CD4-positive, alpha-beta T cell (primary cell): ENCODE measurements at regions not wholly inside any gene's neighbourhood (a gene's known extent, or its start where the extent isn't known, plus 50 kb on each side); places are given as distances from the start of the nearest gene placed in this dataset.

ENCODE experiments used
- ATAC-seq: fragments of 200-7000 bp; cut with Tn5 transposase; one replicate; pipeline ENCODE4 v1.10.0; 2022; ENCODE audit warnings: mild to moderate bottlenecking; ENCODE audit not compliant: poor library complexity
- CTCF ChIA-PET: fragments of 350-600 bp; sonication (Branson Sonifier 250); formaldehyde crosslinking; loops from one replicate; lab custom pipeline; 2021; ENCODE audit warnings: antibody characterized with exemption, inconsistent platforms; lab: Charles Lee
- POLR2A ChIA-PET: fragments of 350-600 bp; sonication (Branson Sonifier 250); formaldehyde crosslinking; loops from one replicate; lab custom pipeline; 2021; ENCODE audit warnings: antibody characterized with exemption, inconsistent platforms; lab: Charles Lee
- DNase-seq, 14 experiments: peaks; one replicate each; pipeline ENCODE4 v3.0.0-alpha.2; 2013 to 2020; ENCODE audit warnings: mixed read lengths in 2 of 14
- H3K27ac ChIP-seq, 2 donors: one replicate each; pipeline versions ENCODE4 v1.5.1 to v1.7.0; 2013; ENCODE audit warnings: low read length in 2 of 2, low read depth in 1 of 2, mild to moderate bottlenecking in 1 of 2
- H3K27me3 ChIP-seq, 2 experiments: 1 replicate in 1 of 2; 2 replicates in 1 of 2; pipeline versions ENCODE4 v1.6.1 to v1.7.0; 2013; ENCODE audit warnings: low read length in 2 of 2, control low read depth in 1 of 2, mild to moderate bottlenecking in 1 of 2, moderate library complexity in 1 of 2; ENCODE audit not compliant: insufficient read depth in 2 of 2, control insufficient read depth in 1 of 2
- H3K36me3 ChIP-seq: one replicate; pipeline ENCODE4 v1.6.1; 2013; ENCODE audit warnings: low read length, control low read depth; ENCODE audit not compliant: insufficient read depth
- H3K4me1 ChIP-seq: one replicate; pipeline ENCODE4 v1.6.1; 2013; ENCODE audit warnings: low read length, control low read depth; ENCODE audit not compliant: insufficient read depth
- H3K4me3 ChIP-seq: one replicate; pipeline ENCODE4 v1.5.1; 2013; ENCODE audit warnings: mild to moderate bottlenecking, low read length, moderate library complexity
- H3K9me3 ChIP-seq, 2 experiments: 1 replicate in 1 of 2; 2 replicates in 1 of 2; pipeline versions ENCODE4 v1.6.1 to v1.7.0; 2013; ENCODE audit warnings: low read length in 2 of 2, mild to moderate bottlenecking in 2 of 2, control low read depth in 1 of 2, moderate library complexity in 1 of 2; ENCODE audit not compliant: control insufficient read depth in 1 of 2, insufficient read depth in 1 of 2
- H3K27ac Mint-ChIP-seq: one replicate; pipeline ENCODE4 v1.8.0; 2020; ENCODE audit warnings: mixed read lengths
- H3K27me3 Mint-ChIP-seq: one replicate; pipeline ENCODE4 v1.8.0; 2021; ENCODE audit warnings: mixed read lengths
- H3K36me3 Mint-ChIP-seq: one replicate; pipeline ENCODE4 v1.8.0; 2021; ENCODE audit warnings: low read depth, mixed read lengths
- H3K4me1 Mint-ChIP-seq: one replicate; pipeline ENCODE4 v1.8.0; 2021; ENCODE audit warnings: low read depth, mixed read lengths
- H3K4me3 Mint-ChIP-seq: one replicate; pipeline ENCODE4 v1.8.0; 2020; ENCODE audit warnings: mild to moderate bottlenecking, mixed read lengths
- H3K9me3 Mint-ChIP-seq: one replicate; pipeline ENCODE4 v1.8.0; 2020; ENCODE audit warnings: mixed read lengths
- CTCF ChIP-seq: fragments of 200-600 bp; IDR thresholded peaks from one replicate; pipeline ENCODE4 v1.8.0; 2022; ENCODE audit warnings: antibody characterized with exemption, mild to moderate bottlenecking
- intact Hi-C, 2 experiments: fragments of 100-400 bp; cut with DNase I in 1 of 2; cut with micrococcal nuclease in 1 of 2; formaldehyde crosslinking; loops; one replicate each; pipeline versions ENCODE4 v1.15.1 to v1.9.0; 2023 to 2025; cut with DNase I, micrococcal nuclease

GRCh38 chr6:166752097-166752496, 125.0 kb upstream of the RPS6KA2 start:
- H3K27ac Mint-ChIP-seq: no peak overlapping the region
- H3K4me1 ChIP-seq: peaks cover 13% of the 10 kb centered on the region
- ATAC-seq (no peak), DNase-seq (no peak)
- H3K27me3 Mint-ChIP-seq: peaks cover 4% of the 10 kb centered on the region
- H3K4me1 Mint-ChIP-seq: peaks cover 16% of the 10 kb centered on the region
- peaks cover 0 to 6% of the 10 kb centered on the region in 2 experiments for H3K9me3 ChIP-seq
- CTCF ChIA-PET: no interaction called here
- H3K36me3 ChIP-seq: no peaks in the 10 kb centered on the region
- peak overlapping the region; percentile 14 for H3K4me3 Mint-ChIP-seq
- no peak for TF ChIP-seq CTCF
- POLR2A ChIA-PET: no interaction called here
- no peak overlapping the region for H3K27ac ChIP-seq
- no peak overlapping the region for H3K4me3 ChIP-seq
- peaks cover 0 to 3% of the 10 kb centered on the region in 2 experiments for H3K27me3 ChIP-seq
- intact Hi-C loops: no loop called here
- no peaks in the 10 kb centered on the region for H3K36me3 Mint-ChIP-seq
- no peaks in the 10 kb centered on the region for H3K9me3 Mint-ChIP-seq

- peaks cover 0 to 3% of the 10 kb centered on the region in 2 experiments for H3K27me3 ChIP-seq
- H3K27ac Mint-ChIP-seq: no peak overlapping the region
- peaks cover 4% of the 10 kb centered on the region for H3K27me3 Mint-ChIP-seq
- CTCF ChIA-PET: no interaction called here
- DNase-seq (peak in 3 of 14 experiments; percentile 31 to 35 (median 33)), ATAC-seq (peak; percentile 46)
- H3K4me3 ChIP-seq: no peak overlapping the region
- H3K4me3 Mint-ChIP-seq: peak overlapping the region; percentile 38
- peaks cover 13% of the 10 kb centered on the region for H3K4me1 Mint-ChIP-seq
- H3K36me3 ChIP-seq: no peaks in the 10 kb centered on the region
- TF ChIP-seq CTCF: no peak
- POLR2A ChIA-PET: interaction anchor here (0.6 to 1.6 kb wide), 2 partner anchors 8 to 125 kb away, joined by 3 to 6 read pairs; partner anchors contain the start of gene RPS6KA2
- no peak overlapping the region for H3K27ac ChIP-seq
- no peaks in the 10 kb centered on the region for H3K9me3 Mint-ChIP-seq
- no peaks in the 10 kb centered on the region for H3K36me3 Mint-ChIP-seq
- peaks cover 13% of the 10 kb centered on the region for H3K4me1 ChIP-seq
- intact Hi-C loops: no loop called here
- H3K9me3 ChIP-seq: peaks cover 0 to 6% of the 10 kb centered on the region in 2 experiments
Measured at GRCh38 chr6:166751051-166751595, 124.1 kb upstream of the RPS6KA2 start.

GRCh38 chr6:166750108-166750793, 123.2 kb upstream of the RPS6KA2 start:
- Mint-ChIP-seq H3K27me3 (peaks cover under 1% of the 10 kb centered on the region), H3K9me3 (no peaks in the 10 kb centered on the region), H3K36me3 (no peaks in the 10 kb centered on the region), H3K27ac (peak overlapping the region; percentile 68), H3K4me3 (no peak overlapping the region), H3K4me1 (peaks cover 13% of the 10 kb centered on the region)
- ChIA-PET CTCF (no interaction called here), POLR2A (interaction anchor here (1.6 kb wide), 1 partner anchor 124 kb away, joined by 6 read pairs; the partner anchor contains the start of gene RPS6KA2)
- peaks cover 0 to 6% of the 10 kb centered on the region in 2 experiments for H3K9me3 ChIP-seq
- H3K36me3 ChIP-seq: no peaks in the 10 kb centered on the region
- no peak overlapping the region for H3K27ac ChIP-seq
- H3K4me3 ChIP-seq: no peak overlapping the region
- H3K27me3 ChIP-seq: no peaks in the 10 kb centered on the region
- H3K4me1 ChIP-seq: peaks cover 13% of the 10 kb centered on the region
- no peak for TF ChIP-seq CTCF
- ATAC-seq (no peak), DNase-seq (no peak)
- intact Hi-C loops: no loop called here
